Keratinocyte (primary cell): ENCODE measurements at regions not wholly inside any gene's neighbourhood (a gene's known extent, or its start where the extent isn't known, plus 50 kb on each side); places are given as distances from the start of the nearest gene placed in this dataset.

ENCODE experiments used
- DNase-seq: peaks from one replicate; pipeline ENCODE4 v3.0.0-alpha.2; 2011; ENCODE audit warnings: low read depth, missing footprints, low spot score
- FAIRE-seq: peaks from 2 replicates; lab custom pipeline; 2011; peaks lifted over from hg19 to GRCh38; lab: Jason Lieb, UNC
- H2AFZ ChIP-seq: 2 replicates; pipeline ENCODE4 v1.6.0; 2012; ENCODE audit warnings: low read length, control low read depth, inconsistent platforms; ENCODE audit not compliant: control insufficient read depth
- H3K27ac ChIP-seq: 2 replicates; pipeline ENCODE4 v1.5.1; 2011; ENCODE audit warnings: low read length; ENCODE audit not compliant: control insufficient read depth, insufficient read depth
- H3K27me3 ChIP-seq: 3 replicates; pipeline ENCODE4 v1.6.0; 2011; ENCODE audit warnings: low read length; ENCODE audit not compliant: control insufficient read depth, insufficient read depth; ENCODE audit errors: extremely low read depth
- H3K36me3 ChIP-seq, 2 experiments: 2 replicates in 1 of 2; 3 replicates in 1 of 2; pipeline ENCODE4 v1.5.1; 2011; ENCODE audit warnings: low read length in 2 of 2, mild to moderate bottlenecking in 1 of 2; ENCODE audit not compliant: control insufficient read depth in 2 of 2, insufficient read depth in 2 of 2; ENCODE audit errors: extremely low read depth in 1 of 2
- H3K4me1 ChIP-seq: 3 replicates; pipeline ENCODE4 v1.5.1; 2011; ENCODE audit warnings: low read length; ENCODE audit not compliant: control insufficient read depth, insufficient read depth; ENCODE audit errors: extremely low read depth
- H3K4me2 ChIP-seq: 3 replicates; pipeline ENCODE4 v1.6.0; 2011; ENCODE audit warnings: low read depth, low read length; ENCODE audit not compliant: control insufficient read depth, insufficient read depth; ENCODE audit errors: extremely low read depth
- H3K4me3 ChIP-seq, 3 experiments: fragments of 200-600 bp in 1 of 3; sonication (generic) in 1 of 3; 2 replicates in 2 of 3; 3 replicates in 1 of 3; pipeline ENCODE4 v1.5.1; 2011 to 2016; ENCODE audit warnings: low read length in 3 of 3, mild to moderate bottlenecking in 3 of 3, control low read depth in 2 of 3, inconsistent platforms in 1 of 3, low read depth in 1 of 3, mixed read lengths in 1 of 3, mixed run types in 1 of 3, moderate library complexity in 1 of 3; ENCODE audit not compliant: control insufficient read depth in 2 of 3, insufficient read depth in 2 of 3; ENCODE audit errors: extremely low read depth in 1 of 3
- H3K79me2 ChIP-seq: 2 replicates; pipeline ENCODE4 v1.6.0; 2012; ENCODE audit warnings: low read length; ENCODE audit not compliant: control insufficient read depth, insufficient read depth
- H3K9ac ChIP-seq: 3 replicates; pipeline ENCODE4 v1.6.0; 2011; ENCODE audit warnings: low read length; ENCODE audit not compliant: control insufficient read depth, insufficient read depth; ENCODE audit errors: extremely low read depth
- H3K9me1 ChIP-seq: 3 replicates; pipeline ENCODE4 v1.6.0; 2011; ENCODE audit warnings: low read length; ENCODE audit not compliant: control insufficient read depth, insufficient read depth; ENCODE audit errors: extremely low read depth
- H3K9me3 ChIP-seq: 2 replicates; pipeline ENCODE4 v1.5.1; 2012; ENCODE audit warnings: low read depth, low read length; ENCODE audit not compliant: control insufficient read depth
- H4K20me1 ChIP-seq: 3 replicates; pipeline ENCODE4 v1.6.0; 2011; ENCODE audit warnings: low read length; ENCODE audit not compliant: control insufficient read depth, insufficient read depth; ENCODE audit errors: extremely low read depth
- EZH2 ChIP-seq: IDR thresholded peaks from one replicate; pipeline ENCODE4 v1.6.1; 2012; ENCODE audit warnings: inconsistent platforms, mild to moderate bottlenecking, low read length, moderate library complexity
- dilution Hi-C: fragments of 300-500 bp; cut with MboI; formaldehyde crosslinking; loops from one replicate; pipeline ENCODE4 v1.7.0; 2020; ENCODE audit warnings: low sequenced_read_pairs; ENCODE audit not compliant: extremely low pct_ligation_motif_present
- TF ChIP-seq, protein P1 (sequence below), 3 experiments: IDR thresholded peaks in 1 of 3; conservative IDR thresholded peaks in 1 of 3; optimal IDR thresholded peaks in 1 of 3; 2 replicates in 2 of 3; 3 replicates in 1 of 3; pipeline versions ENCODE3 to v1.5.1; 2011; ENCODE audit warnings: low read length in 3 of 3, mild to moderate bottlenecking in 3 of 3, moderate library complexity in 2 of 3, control low read depth in 1 of 3, inconsistent platforms in 1 of 3; ENCODE audit not compliant: insufficient read depth in 2 of 3; ENCODE audit errors: extremely low read depth in 1 of 3

- no peaks in the 10 kb centered on the region for H3K36me3 ChIP-seq
- no peak overlapping the region for H3K4me2 ChIP-seq
- H2AFZ ChIP-seq = no peak overlapping the region
- FAIRE-seq = no peak
- no peak overlapping the region for H3K9ac ChIP-seq
- dilution Hi-C loops = no loop called here
- no peaks in the 10 kb centered on the region for H3K9me1 ChIP-seq
- no peak for TF ChIP-seq EZH2
- TF ChIP-seq, protein P1, sequence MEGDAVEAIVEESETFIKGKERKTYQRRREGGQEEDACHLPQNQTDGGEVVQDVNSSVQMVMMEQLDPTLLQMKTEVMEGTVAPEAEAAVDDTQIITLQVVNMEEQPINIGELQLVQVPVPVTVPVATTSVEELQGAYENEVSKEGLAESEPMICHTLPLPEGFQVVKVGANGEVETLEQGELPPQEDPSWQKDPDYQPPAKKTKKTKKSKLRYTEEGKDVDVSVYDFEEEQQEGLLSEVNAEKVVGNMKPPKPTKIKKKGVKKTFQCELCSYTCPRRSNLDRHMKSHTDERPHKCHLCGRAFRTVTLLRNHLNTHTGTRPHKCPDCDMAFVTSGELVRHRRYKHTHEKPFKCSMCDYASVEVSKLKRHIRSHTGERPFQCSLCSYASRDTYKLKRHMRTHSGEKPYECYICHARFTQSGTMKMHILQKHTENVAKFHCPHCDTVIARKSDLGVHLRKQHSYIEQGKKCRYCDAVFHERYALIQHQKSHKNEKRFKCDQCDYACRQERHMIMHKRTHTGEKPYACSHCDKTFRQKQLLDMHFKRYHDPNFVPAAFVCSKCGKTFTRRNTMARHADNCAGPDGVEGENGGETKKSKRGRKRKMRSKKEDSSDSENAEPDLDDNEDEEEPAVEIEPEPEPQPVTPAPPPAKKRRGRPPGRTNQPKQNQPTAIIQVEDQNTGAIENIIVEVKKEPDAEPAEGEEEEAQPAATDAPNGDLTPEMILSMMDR (optimal IDR thresholded peaks at IDR 0.05 in 1 of 3, IDR thresholded peaks at IDR 0.05 in 1 of 3, conservative IDR thresholded peaks at IDR 0.05 in 1 of 3; ENCODE audit: extremely low read depth in 1 of 3, insufficient read depth in 2 of 3, low read length in 3 of 3) = no peak
- no peaks in the 10 kb centered on the region for H3K9me3 ChIP-seq
- H3K27ac ChIP-seq = no peak overlapping the region
- no peaks in the 10 kb centered on the region for H3K27me3 ChIP-seq
- H3K4me3 ChIP-seq = no peak overlapping the region
- H3K79me2 ChIP-seq = no peaks in the 10 kb centered on the region
- no peak for DNase-seq
- no peaks in the 10 kb centered on the region for H3K4me1 ChIP-seq
- H4K20me1 ChIP-seq = no peaks in the 10 kb centered on the region
Measured at GRCh38 chr10:22851865-22852239, 76.0 kb upstream of the ARMC3 start.

DNA sequence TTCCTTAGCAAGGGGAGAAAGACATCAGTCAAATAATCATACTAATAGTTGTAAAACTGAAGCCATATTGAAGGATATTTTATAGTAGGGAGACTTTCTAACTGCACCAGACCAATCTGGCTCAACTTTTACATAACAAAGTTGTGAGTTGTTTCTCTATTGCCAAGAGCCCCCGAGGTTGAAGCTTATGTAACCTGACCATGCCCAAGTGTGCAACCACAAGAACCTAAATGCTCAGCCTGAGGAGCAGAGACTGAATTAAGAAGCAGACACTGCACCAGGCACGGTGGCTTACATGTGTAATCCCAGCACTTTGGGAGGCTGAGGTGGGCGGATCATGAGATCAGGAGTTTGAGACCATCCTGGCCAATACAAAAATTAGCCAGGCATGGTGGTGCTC, 77.3 kb upstream of the ARMC3 start:
- TF ChIP-seq EZH2 = no peak
- TF ChIP-seq, protein P1 (optimal IDR thresholded peaks at IDR 0.05 in 1 of 3, IDR thresholded peaks at IDR 0.05 in 1 of 3, conservative IDR thresholded peaks at IDR 0.05 in 1 of 3; ENCODE audit: extremely low read depth in 1 of 3, insufficient read depth in 2 of 3, low read length in 3 of 3) = no peak
- H2AFZ ChIP-seq = no peak overlapping the region
- no peaks in the 10 kb centered on the region for H3K79me2 ChIP-seq
- H3K36me3 ChIP-seq = no peaks in the 10 kb centered on the region
- H3K4me3 ChIP-seq = no peak overlapping the region
- dilution Hi-C loops = no loop called here
- no peak for FAIRE-seq
- no peak overlapping the region for H3K9ac ChIP-seq
- no peaks in the 10 kb centered on the region for H3K9me3 ChIP-seq
- H3K27ac ChIP-seq = no peak overlapping the region
- H3K4me2 ChIP-seq = no peak overlapping the region
- no peaks in the 10 kb centered on the region for H4K20me1 ChIP-seq
- no peaks in the 10 kb centered on the region for H3K27me3 ChIP-seq
- H3K9me1 ChIP-seq = no peaks in the 10 kb centered on the region
- no peak for DNase-seq
- no peaks in the 10 kb centered on the region for H3K4me1 ChIP-seq
